ENCODE measurements at regions not wholly inside any gene's neighbourhood (a gene's known extent, or its start where the extent isn't known, plus 50 kb on each side); places are given as distances from the start of the nearest gene placed in this dataset.

- no peak overlapping the region for H2BK120ac ChIP-seq (replicated peaks; ENCODE audit: low read depth, low read length)
- no peaks in the 10 kb centered on the region for H3K79me1 ChIP-seq (ENCODE audit: low read depth, low read length)
- POLR2A ChIA-PET (ENCODE audit: partially characterized antibody), result no interaction called here
- H4K5ac ChIP-seq (ENCODE audit: insufficient read length, low read depth, low read length), result no peak overlapping the region
- H3K56ac ChIP-seq (replicated peaks; ENCODE audit: insufficient read length, low read depth, low read length), result no peak overlapping the region
- H3K9ac ChIP-seq (replicated peaks in 1 of 4; ENCODE audit: extremely low read depth in 1 of 4, low read depth in 3 of 4, low read length in 3 of 4), result no peak overlapping the region
- H2BK15ac ChIP-seq (ENCODE audit: low read length), result no peak overlapping the region
- H3K4me3 ChIP-seq (ENCODE audit: extremely low read depth in 1 of 4, insufficient read depth in 2 of 4, low read depth in 3 of 4, low read length in 4 of 4), result no peak overlapping the region
- no peak overlapping the region for H3K4me2 ChIP-seq (ENCODE audit: insufficient read depth in 1 of 2, low read depth in 2 of 2, low read length in 2 of 2)
- no peak overlapping the region for H2AK5ac ChIP-seq (ENCODE audit: low read depth, low read length)
- no peak for DNase-seq (ENCODE audit: low read depth in 1 of 2, low spot score in 2 of 2)
- H3K79me2 ChIP-seq (ENCODE audit: control insufficient read depth in 1 of 2, insufficient read depth in 2 of 2, low read length in 2 of 2), result no peaks in the 10 kb centered on the region
- H3K27ac ChIP-seq (ENCODE audit: low read depth, low read length), result no peak overlapping the region
- FAIRE-seq, result no peak
- H3K23me2 ChIP-seq (ENCODE audit: low read depth, low read length), result no peaks in the 10 kb centered on the region
- no peak overlapping the region for H3K4ac ChIP-seq (replicated peaks; ENCODE audit: insufficient read length, low read depth, low read length)
- H3K18ac ChIP-seq (ENCODE audit: extremely low read depth, low read length), result no peak overlapping the region
- no peak overlapping the region for H2AFZ ChIP-seq (ENCODE audit: low read length)
- no peak overlapping the region for H2BK12ac ChIP-seq (ENCODE audit: low read depth, low read length)
- H4K20me1 ChIP-seq (replicated peaks in 1 of 2; ENCODE audit: control insufficient read depth in 1 of 2, insufficient read depth in 2 of 2, low read length in 2 of 2), result no peaks in the 10 kb centered on the region
- no peaks in the 10 kb centered on the region for H3K4me1 ChIP-seq (replicated peaks in 1 of 4; ENCODE audit: control insufficient read depth in 3 of 4, insufficient read depth in 4 of 4, low read length in 3 of 4)
- H3K27me3 ChIP-seq (replicated peaks in 1 of 4; ENCODE audit: control insufficient read depth in 3 of 4, extremely low read depth in 1 of 4, insufficient read depth in 3 of 4, low read length in 3 of 4), result no peaks in the 10 kb centered on the region
- no peak for TF ChIP-seq CEBPB (IDR thresholded peaks at IDR 0.05; ENCODE audit: low read depth, low read length)
- no peak for TF ChIP-seq EZH2 (IDR thresholded peaks at IDR 0.05; ENCODE audit: low read depth, low read length, severe bottlenecking)
- H3K14ac ChIP-seq (ENCODE audit: insufficient read length), result no peak overlapping the region
- no peak overlapping the region for H3K23ac ChIP-seq (ENCODE audit: insufficient read length)
- WGBS, 2 experiments (ENCODE audit: extremely low coverage in 1 of 2, insufficient coverage in 1 of 2, insufficient read length in 1 of 2, insufficient replicate concordance in 2 of 2, low coverage in 1 of 2, low lambda C conversion rate in 2 of 2, missing lambda C conversion rate in 1 of 2), result 85% methylated on average over 3 of the region's 3 CpGs; no CpG with 5 or more reads in 1 of the 2 experiments
- no peak overlapping the region for H4K91ac ChIP-seq (replicated peaks; ENCODE audit: insufficient read length, low read length)
- CTCF ChIA-PET (ENCODE audit: partially characterized antibody), result no interaction called here
- H4K8ac ChIP-seq (ENCODE audit: extremely low read depth, insufficient read depth, low read length), result no peak overlapping the region
- no peak overlapping the region for H2BK5ac ChIP-seq (ENCODE audit: low read depth, low read length)
- no peak overlapping the region for H2BK20ac ChIP-seq (ENCODE audit: low read length)
- H3K36me3 ChIP-seq (ENCODE audit: control insufficient read depth in 2 of 4, insufficient read depth in 4 of 4, low read length in 3 of 4), result no peaks in the 10 kb centered on the region
- H3K9me3 ChIP-seq (ENCODE audit: insufficient read depth in 2 of 2, low read depth in 1 of 2, low read length in 1 of 2), result no peaks in the 10 kb centered on the region
Observed at GRCh38 chrX:113644426-113644825, 803.8 kb upstream of the AMOT start.
